B cell (primary cell): ENCODE measurements at regions not wholly inside any gene's neighbourhood (a gene's known extent, or its start where the extent isn't known, plus 50 kb on each side); places are given as distances from the start of the nearest gene placed in this dataset.

Experiments used
- ATAC-seq: fragments of 200-7000 bp; cut with Tn5 transposase; one replicate; pipeline ENCODE4 v1.10.0; 2021; ENCODE audit warnings: low read depth, mild to moderate bottlenecking, moderate number of reproducible peaks, moderate library complexity
- CTCF ChIA-PET: fragments of 350-600 bp; sonication (Branson Sonifier 250); formaldehyde crosslinking; loops from one replicate; lab custom pipeline; 2021; ENCODE audit warnings: antibody characterized with exemption, inconsistent platforms; lab: Charles Lee
- POLR2A ChIA-PET: fragments of 350-600 bp; sonication (Branson Sonifier 250); formaldehyde crosslinking; loops from one replicate; lab custom pipeline; 2021; ENCODE audit warnings: antibody characterized with exemption; lab: Charles Lee
- DNase-seq: peaks from one replicate; pipeline ENCODE4 v3.0.0; 2013
- H2AFZ ChIP-seq: 2 replicates; pipeline ENCODE4 v1.6.1; 2012; ENCODE audit warnings: mild to moderate bottlenecking, low read depth, low read length; ENCODE audit not compliant: insufficient read depth, poor library complexity, severe bottlenecking
- H3K27ac ChIP-seq, 2 donors: 1 replicate in 1 of 2; 2 replicates in 1 of 2; pipeline ENCODE4 v1.5.1; 2012 to 2013; ENCODE audit warnings: low read length in 2 of 2, mild to moderate bottlenecking in 2 of 2, moderate library complexity in 1 of 2
- H3K27me3 ChIP-seq, 4 experiments: fragments of 200-600 bp in 1 of 4; sonication (generic) in 1 of 4; replicated peaks in 1 of 4; 1 replicate in 2 of 4; 2 replicates in 2 of 4; pipeline versions ENCODE4 v1.6.1 to v1.7.0; 2013 to 2016; ENCODE audit warnings: low read length in 3 of 4, mild to moderate bottlenecking in 2 of 4, mixed read lengths in 1 of 4, moderate library complexity in 1 of 4; ENCODE audit not compliant: insufficient read depth in 4 of 4, control insufficient read depth in 3 of 4; ENCODE audit errors: control extremely low read depth in 1 of 4
- H3K36me3 ChIP-seq, 2 experiments: replicated peaks in 1 of 2; 1 replicate in 1 of 2; 2 replicates in 1 of 2; pipeline versions ENCODE4 v1.6.1 to v1.7.1; 2013; ENCODE audit warnings: low read length in 1 of 2; ENCODE audit not compliant: insufficient read depth in 2 of 2, control insufficient read depth in 1 of 2; ENCODE audit errors: control extremely low read depth in 1 of 2, extremely low read depth in 1 of 2
- H3K4me1 ChIP-seq, 2 donors: fragments of 200-600 bp in 1 of 2; sonication (generic) in 1 of 2; 1 replicate in 1 of 2; 2 replicates in 1 of 2; pipeline versions ENCODE4 v1.5.1 to v1.6.1; 2013 to 2017; ENCODE audit warnings: low read length in 2 of 2; ENCODE audit not compliant: control insufficient read depth in 2 of 2, insufficient read depth in 2 of 2
- H3K4me2 ChIP-seq: replicated peaks from 2 replicates; pipeline ENCODE3; 2012; ENCODE audit warnings: mild to moderate bottlenecking, low read depth, low read length; ENCODE audit not compliant: poor library complexity, severe bottlenecking
- H3K4me3 ChIP-seq, 5 experiments: fragments of 200-600 bp in 1 of 5; sonication (generic) in 1 of 5; 1 replicate in 3 of 5; 2 replicates in 2 of 5; pipeline versions ENCODE4 v1.5.1 to v1.7.0; 2011 to 2016; ENCODE audit warnings: low read length in 4 of 5, mild to moderate bottlenecking in 4 of 5, low read depth in 2 of 5, control low read depth in 1 of 5, moderate library complexity in 1 of 5; ENCODE audit not compliant: insufficient read depth in 1 of 5; ENCODE audit errors: control extremely low read depth in 1 of 5, extremely low read depth in 1 of 5
- H3K79me2 ChIP-seq: fragments of 200-600 bp; sonication (generic); one replicate; pipeline ENCODE4 v1.6.0; 2016; ENCODE audit warnings: low read length; ENCODE audit not compliant: control insufficient read depth, insufficient read depth
- H3K9ac ChIP-seq: fragments of 200-600 bp; sonication (generic); 2 replicates; pipeline ENCODE4 v1.6.1; 2017; ENCODE audit warnings: mild to moderate bottlenecking, low read length, moderate library complexity
- H3K9me3 ChIP-seq, 3 donors: one replicate each; pipeline versions ENCODE4 v1.6.1 to v1.7.1; 2013; ENCODE audit warnings: low read length in 2 of 3; ENCODE audit not compliant: control insufficient read depth in 2 of 3, insufficient read depth in 1 of 3; ENCODE audit errors: control extremely low read depth in 1 of 3
- H4K20me1 ChIP-seq: 2 replicates; pipeline ENCODE4 v1.6.0; 2012; ENCODE audit warnings: mild to moderate bottlenecking, low read length; ENCODE audit not compliant: insufficient read depth, control insufficient read depth, poor library complexity, severe bottlenecking
- H3K27ac Mint-ChIP-seq: one replicate; pipeline ENCODE4 v1.8.0; 2021; ENCODE audit warnings: mixed read lengths
- H3K27me3 Mint-ChIP-seq: one replicate; pipeline ENCODE4 v1.8.0; 2021; ENCODE audit warnings: mixed read lengths
- H3K4me1 Mint-ChIP-seq: one replicate; pipeline ENCODE4 v1.8.0; 2021; ENCODE audit warnings: mixed read lengths
- H3K4me3 Mint-ChIP-seq: one replicate; pipeline ENCODE4 v1.8.0; 2021; ENCODE audit warnings: mixed read lengths
- H3K9me3 Mint-ChIP-seq: one replicate; pipeline ENCODE4 v1.8.0; 2022; ENCODE audit warnings: mixed read lengths; ENCODE audit not compliant: insufficient read depth
- EZH2 ChIP-seq: IDR thresholded peaks from 2 replicates; pipeline ENCODE4 v1.6.1; 2012; ENCODE audit warnings: borderline replicate concordance, low read depth, mild to moderate bottlenecking, moderate library complexity, low read length; ENCODE audit not compliant: insufficient read depth, poor library complexity, severe bottlenecking
- WGBS: methylation state at CpG from one replicate; pipeline ENCODE4 v1.1.5; 2013; ENCODE audit warnings: missing lambda C conversion rate; ENCODE audit not compliant: insufficient coverage; 5-methylcytosine and 5-hydroxymethylcytosine counted together
- intact Hi-C: fragments of 100-400 bp; cut with micrococcal nuclease; formaldehyde crosslinking; loops from one replicate; pipeline ENCODE4 v1.10.0; 2022
- TF ChIP-seq, protein P1 (sequence below): fragments of 200-600 bp; IDR thresholded peaks from one replicate; pipeline ENCODE4 v1.8.0; 2022; ENCODE audit warnings: antibody characterized with exemption, mild to moderate bottlenecking

DNA sequence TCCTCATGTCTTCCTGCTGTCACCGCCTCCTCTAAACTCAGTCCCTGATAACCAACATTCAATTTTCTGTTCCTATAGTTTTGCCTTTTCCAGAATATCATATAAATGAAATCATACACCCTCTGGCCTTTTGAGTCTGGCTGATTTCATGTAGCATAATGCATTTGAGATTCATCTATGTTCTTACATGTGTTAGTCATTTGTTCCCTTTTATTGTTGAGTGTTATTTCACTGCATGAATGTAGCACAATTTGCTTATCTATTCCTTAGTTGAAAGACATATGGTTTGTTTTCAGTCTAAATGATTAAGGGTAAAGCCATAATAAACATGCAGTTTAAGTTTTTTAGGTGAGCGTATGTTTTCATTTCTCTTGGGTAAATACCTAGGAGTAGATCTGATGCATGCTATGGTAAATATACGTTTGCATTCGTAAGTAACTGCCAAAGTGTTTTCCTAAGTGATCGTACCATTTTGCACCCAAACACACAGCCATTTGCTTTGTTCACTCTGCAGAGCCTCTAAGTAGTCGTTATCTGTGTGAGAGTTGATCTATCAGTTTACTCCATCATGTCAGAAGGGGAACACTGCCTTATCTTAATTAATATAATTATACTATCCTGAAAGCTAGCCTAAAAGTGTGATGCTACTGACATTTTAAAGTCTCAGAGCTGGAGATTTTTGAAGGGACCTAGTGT is 460.8 kb downstream of the DMAC1 start:
- ChIA-PET POLR2A (no interaction called here), CTCF (no interaction called here)
- no peaks in the 10 kb centered on the region for H3K4me1 ChIP-seq
- no peak overlapping the region for H3K27ac ChIP-seq
- Mint-ChIP-seq H3K9me3 (no peaks in the 10 kb centered on the region), H3K4me3 (no peak overlapping the region), H3K27ac (no peak overlapping the region), H3K4me1 (no peaks in the 10 kb centered on the region), H3K27me3 (peaks cover 4% of the 10 kb centered on the region)
- H3K79me2 ChIP-seq, result no peaks in the 10 kb centered on the region
- DNase-seq (no peak), ATAC-seq (no peak)
- no peak overlapping the region for H2AFZ ChIP-seq
- H3K9me3 ChIP-seq, result no peaks in the 10 kb centered on the region
- no peak overlapping the region for H3K4me3 ChIP-seq
- peaks cover 0 to 2% (median 0%) of the 10 kb centered on the region in 4 experiments for H3K27me3 ChIP-seq
- intact Hi-C loops, result no loop called here
- no peaks in the 10 kb centered on the region for H3K36me3 ChIP-seq
- H3K9ac ChIP-seq, result no peak overlapping the region
- TF ChIP-seq EZH2, result no peak
- TF ChIP-seq, protein P1, sequence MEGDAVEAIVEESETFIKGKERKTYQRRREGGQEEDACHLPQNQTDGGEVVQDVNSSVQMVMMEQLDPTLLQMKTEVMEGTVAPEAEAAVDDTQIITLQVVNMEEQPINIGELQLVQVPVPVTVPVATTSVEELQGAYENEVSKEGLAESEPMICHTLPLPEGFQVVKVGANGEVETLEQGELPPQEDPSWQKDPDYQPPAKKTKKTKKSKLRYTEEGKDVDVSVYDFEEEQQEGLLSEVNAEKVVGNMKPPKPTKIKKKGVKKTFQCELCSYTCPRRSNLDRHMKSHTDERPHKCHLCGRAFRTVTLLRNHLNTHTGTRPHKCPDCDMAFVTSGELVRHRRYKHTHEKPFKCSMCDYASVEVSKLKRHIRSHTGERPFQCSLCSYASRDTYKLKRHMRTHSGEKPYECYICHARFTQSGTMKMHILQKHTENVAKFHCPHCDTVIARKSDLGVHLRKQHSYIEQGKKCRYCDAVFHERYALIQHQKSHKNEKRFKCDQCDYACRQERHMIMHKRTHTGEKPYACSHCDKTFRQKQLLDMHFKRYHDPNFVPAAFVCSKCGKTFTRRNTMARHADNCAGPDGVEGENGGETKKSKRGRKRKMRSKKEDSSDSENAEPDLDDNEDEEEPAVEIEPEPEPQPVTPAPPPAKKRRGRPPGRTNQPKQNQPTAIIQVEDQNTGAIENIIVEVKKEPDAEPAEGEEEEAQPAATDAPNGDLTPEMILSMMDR, result no peak
- no peaks in the 10 kb centered on the region for H4K20me1 ChIP-seq
- WGBS, result 33% methylated on average over 1 of the region's 6 CpGs
- no peak overlapping the region for H3K4me2 ChIP-seq

DNA sequence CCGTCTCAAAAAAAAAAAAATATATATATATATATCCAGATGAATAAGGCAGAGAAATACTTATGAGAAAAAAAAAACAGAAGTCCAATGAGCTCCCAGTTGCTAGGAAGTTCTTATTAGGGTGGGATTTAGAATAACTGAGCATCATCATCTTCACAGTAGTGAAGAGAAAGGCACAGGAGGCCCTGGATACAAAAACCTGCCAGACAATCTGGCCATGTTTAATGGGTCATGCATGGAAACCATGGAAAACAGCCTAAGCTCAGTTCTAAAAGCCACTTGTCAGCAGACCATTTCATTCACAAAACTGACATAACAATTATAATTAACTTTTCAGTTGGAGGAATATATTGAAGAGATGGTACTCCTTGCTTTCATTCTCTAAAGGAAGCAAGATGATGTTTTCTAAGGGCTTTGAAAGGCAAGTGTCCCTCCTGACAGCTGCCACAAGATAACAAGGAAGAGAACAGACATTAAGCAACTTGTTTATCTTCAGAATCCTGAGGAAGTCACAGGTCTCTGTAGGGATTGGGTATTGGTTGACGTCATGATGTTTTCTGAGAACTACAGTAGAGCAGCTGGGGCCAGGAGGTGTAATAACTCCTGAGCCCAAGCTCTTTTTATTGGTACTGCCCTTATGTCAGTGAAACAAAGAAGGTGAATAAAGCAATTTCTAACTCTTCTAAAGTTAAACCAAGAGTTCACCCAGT is 463.1 kb downstream of the DMAC1 start:
- POLR2A ChIA-PET, result no interaction called here
- no peak overlapping the region for H3K4me3 ChIP-seq
- H3K4me1 ChIP-seq, result no peaks in the 10 kb centered on the region
- peaks cover 0 to 2% (median 0%) of the 10 kb centered on the region in 4 experiments for H3K27me3 ChIP-seq
- no peak overlapping the region for H2AFZ ChIP-seq
- CTCF ChIA-PET, result no interaction called here
- no peak overlapping the region for H3K27ac ChIP-seq
- TF ChIP-seq, protein P1, result no peak
- no peak for TF ChIP-seq EZH2
- no peaks in the 10 kb centered on the region for H3K79me2 ChIP-seq
- DNase-seq (no peak), ATAC-seq (no peak)
- Mint-ChIP-seq H3K27me3 (peaks cover 9% of the 10 kb centered on the region), H3K4me1 (no peaks in the 10 kb centered on the region), H3K4me3 (no peak overlapping the region), H3K27ac (no peak overlapping the region), H3K9me3 (no peaks in the 10 kb centered on the region)
- no peak overlapping the region for H3K4me2 ChIP-seq
- H3K9ac ChIP-seq, result no peak overlapping the region
- no peaks in the 10 kb centered on the region for H4K20me1 ChIP-seq
- 100% methylated on average over 1 of the region's 2 CpGs for WGBS
- intact Hi-C loops, result no loop called here
- no peaks in the 10 kb centered on the region for H3K36me3 ChIP-seq
- no peaks in the 10 kb centered on the region for H3K9me3 ChIP-seq
